IPS-15b (cell line): ENCODE measurements at regions not wholly inside any gene's neighbourhood (a gene's known extent, or its start where the extent isn't known, plus 50 kb on each side); places are given as distances from the start of the nearest gene placed in this dataset.
"Not testable (repeated sequence)": the region's sequence is repeated elsewhere in the genome, so short reads cannot be mapped to it uniquely, and the experiment has no call there.

Experiments
- H3K27me3 ChIP-seq: one replicate; pipeline ENCODE4 v1.6.1; 2013; ENCODE audit warnings: low read length; ENCODE audit not compliant: control insufficient read depth, insufficient read depth
- H3K36me3 ChIP-seq: one replicate; pipeline ENCODE4 v1.6.1; 2013; ENCODE audit warnings: low read length; ENCODE audit not compliant: control insufficient read depth, insufficient read depth
- H3K4me1 ChIP-seq: one replicate; pipeline ENCODE4 v1.6.1; 2013; ENCODE audit warnings: mild to moderate bottlenecking, low read length; ENCODE audit not compliant: control insufficient read depth, insufficient read depth
- H3K4me3 ChIP-seq: one replicate; pipeline ENCODE4 v1.5.1; 2013; ENCODE audit warnings: low read depth, low read length
- H3K9ac ChIP-seq: one replicate; pipeline ENCODE4 v1.6.1; 2013; ENCODE audit warnings: low read depth, mild to moderate bottlenecking, low read length
- H3K9me3 ChIP-seq: one replicate; pipeline ENCODE4 v1.6.1; 2013; ENCODE audit warnings: mild to moderate bottlenecking, low read length; ENCODE audit not compliant: control insufficient read depth, insufficient read depth

- H3K36me3 ChIP-seq, H3K9me3 ChIP-seq, H3K27me3 ChIP-seq, H3K4me3 ChIP-seq, H3K9ac ChIP-seq, H3K4me1 ChIP-seq: not testable (repeated sequence)
Observed at GRCh38 chr3:75840160-75840559, 54.8 kb upstream of the ZNF717 start.

GRCh38 chr3:75850301-75851008 lies 65.1 kb upstream of the ZNF717 start:
- not testable (repeated sequence) for H3K9me3 ChIP-seq, H3K4me1 ChIP-seq, H3K9ac ChIP-seq, H3K36me3 ChIP-seq
- Histone ChIP-seq H3K4me3 (peak overlapping the region; percentile 45), H3K27me3 (peaks cover 27% of the 10 kb centered on the region)

- H3K36me3 ChIP-seq: no peaks in the 10 kb centered on the region
- no peaks in the 10 kb centered on the region for H3K4me1 ChIP-seq
- no peaks in the 10 kb centered on the region for H3K9me3 ChIP-seq
- no peaks in the 10 kb centered on the region for H3K27me3 ChIP-seq
- H3K9ac ChIP-seq: no peak overlapping the region
- no peak overlapping the region for H3K4me3 ChIP-seq
Observed at GRCh38 chr3:75863130-75863529, 77.8 kb upstream of the ZNF717 start.

- H3K27me3 ChIP-seq: no peaks in the 10 kb centered on the region
- H3K9me3 ChIP-seq: no peaks in the 10 kb centered on the region
- no peaks in the 10 kb centered on the region for H3K36me3 ChIP-seq
- no peak overlapping the region for H3K9ac ChIP-seq
- no peak overlapping the region for H3K4me3 ChIP-seq
- H3K4me1 ChIP-seq: no peaks in the 10 kb centered on the region
Observed at GRCh38 chr3:75863878-75864277, 78.5 kb upstream of the ZNF717 start.

- H3K4me3 ChIP-seq, H3K27me3 ChIP-seq, H3K4me1 ChIP-seq, H3K36me3 ChIP-seq, H3K9ac ChIP-seq, H3K9me3 ChIP-seq: not testable (repeated sequence)
Observed at GRCh38 chr3:75883719-75884118, 98.4 kb upstream of the ZNF717 start.

- no peaks in the 10 kb centered on the region for H3K27me3 ChIP-seq
Observed at GRCh38 chr3:75886971-75887526, 101.7 kb upstream of the ZNF717 start.

GRCh38 chr3:75894234-75894633 lies 108.9 kb upstream of the ZNF717 start:
- H3K4me3 ChIP-seq: no peak overlapping the region
- peaks cover 2% of the 10 kb centered on the region for H3K4me1 ChIP-seq
- no peaks in the 10 kb centered on the region for H3K36me3 ChIP-seq
- H3K27me3 ChIP-seq: no peaks in the 10 kb centered on the region
- H3K9me3 ChIP-seq: no peaks in the 10 kb centered on the region
- no peak overlapping the region for H3K9ac ChIP-seq

More at GRCh38 chr3:75886971-75887526, 101.7 kb upstream of the ZNF717 start:
- Histone ChIP-seq H3K4me3 (no peak overlapping the region), H3K36me3 (no peaks in the 10 kb centered on the region), H3K4me1 (peaks cover 2% of the 10 kb centered on the region), H3K9me3 (no peaks in the 10 kb centered on the region), H3K9ac (no peak overlapping the region)

- H3K9me3 ChIP-seq: no peaks in the 10 kb centered on the region
- H3K4me3 ChIP-seq: no peak overlapping the region
- H3K27me3 ChIP-seq: no peaks in the 10 kb centered on the region
- H3K4me1 ChIP-seq: no peaks in the 10 kb centered on the region
- H3K36me3 ChIP-seq: no peaks in the 10 kb centered on the region
- H3K9ac ChIP-seq: no peak overlapping the region
Observed at GRCh38 chr3:75896265-75896664, 110.9 kb upstream of the ZNF717 start.

GRCh38 chr3:75901446-75901845 lies 116.1 kb upstream of the ZNF717 start:
- H3K4me1 ChIP-seq, H3K4me3 ChIP-seq, H3K9me3 ChIP-seq, H3K9ac ChIP-seq, H3K36me3 ChIP-seq: not testable (repeated sequence)
- H3K27me3 ChIP-seq: peaks cover 12% of the 10 kb centered on the region

- peak overlapping the region; percentile 85 for H3K4me3 ChIP-seq
- H3K4me1 ChIP-seq: peaks cover 2% of the 10 kb centered on the region
- no peaks in the 10 kb centered on the region for H3K9me3 ChIP-seq
- H3K36me3 ChIP-seq: no peaks in the 10 kb centered on the region
- peaks cover 23% of the 10 kb centered on the region for H3K27me3 ChIP-seq
- no peak overlapping the region for H3K9ac ChIP-seq
Observed at GRCh38 chr3:75906555-75907112, 121.3 kb upstream of the ZNF717 start.

- H3K9me3 ChIP-seq: no peaks in the 10 kb centered on the region
Observed at GRCh38 chr3:75913800-75914350, 128.5 kb upstream of the ZNF717 start.

GRCh38 chr3:75914741-75915140 lies 129.4 kb upstream of the ZNF717 start:
- H3K27me3 ChIP-seq, H3K36me3 ChIP-seq, H3K4me3 ChIP-seq, H3K9ac ChIP-seq, H3K4me1 ChIP-seq, H3K9me3 ChIP-seq: not testable (repeated sequence)

More at GRCh38 chr3:75913800-75914350, 128.5 kb upstream of the ZNF717 start:
- no peaks in the 10 kb centered on the region for H3K36me3 ChIP-seq
- H3K4me3 ChIP-seq: no peak overlapping the region
- H3K4me1 ChIP-seq: no peaks in the 10 kb centered on the region
- H3K27me3 ChIP-seq: no peaks in the 10 kb centered on the region
- no peak overlapping the region for H3K9ac ChIP-seq
